GM18519 (cell line): ENCODE measurements at regions not wholly inside any gene's neighbourhood (a gene's known extent, or its start where the extent isn't known, plus 50 kb on each side); places are given as distances from the start of the nearest gene placed in this dataset.

Source experiments
- ATAC-seq: cut with Tn5 transposase; IDR thresholded peaks from one replicate; pipeline ENCODE4 v1.9.1; 2021; ENCODE audit warnings: mild to moderate bottlenecking, moderate library complexity; ENCODE audit not compliant: unreplicated experiment, low FRiP score

- ATAC-seq, result no peak
These were observed 358.8 kb upstream of the ARRDC3 start for GRCh38 chr5:91741764-91742505.

GRCh38 chr5:91730026-91730425 is 346.9 kb upstream of the ARRDC3 start:
- no peak for ATAC-seq

- no peak for ATAC-seq
These were observed 344.3 kb upstream of the ARRDC3 start for GRCh38 chr5:91727463-91727862.

GRCh38 chr5:91722736-91723467 is 339.8 kb upstream of the ARRDC3 start:
- ATAC-seq, result no peak

- no peak for ATAC-seq
These were observed 329.6 kb upstream of the ARRDC3 start for GRCh38 chr5:91712718-91713117.

GRCh38 chr5:91707521-91707841 is 324.4 kb upstream of the ARRDC3 start:
- no peak for ATAC-seq

GRCh38 chr5:91706785-91707520 is 323.8 kb upstream of the ARRDC3 start:
- no peak for ATAC-seq

GRCh38 chr5:91703128-91703527 is 320.0 kb upstream of the ARRDC3 start:
- ATAC-seq, result no peak

GRCh38 chr5:91699429-91699828 is 316.3 kb upstream of the ARRDC3 start:
- no peak for ATAC-seq

GRCh38 chr5:91691592-91691991 is 308.5 kb upstream of the ARRDC3 start:
- ATAC-seq, result no peak

GRCh38 chr5:91690921-91691320 is 307.8 kb upstream of the ARRDC3 start:
- no peak for ATAC-seq

GRCh38 chr5:91687430-91687829 is 304.3 kb upstream of the ARRDC3 start:
- ATAC-seq, result no peak

GRCh38 chr5:91684625-91685024 is 301.5 kb upstream of the ARRDC3 start:
- ATAC-seq, result no peak

- no peak for ATAC-seq
These were observed 287.4 kb upstream of the ARRDC3 start for GRCh38 chr5:91670563-91670962.

- ATAC-seq, result no peak
These were observed 287.0 kb upstream of the ARRDC3 start for GRCh38 chr5:91670122-91670521.

GRCh38 chr5:91668261-91668660 is 285.1 kb upstream of the ARRDC3 start:
- ATAC-seq, result no peak

- no peak for ATAC-seq
These were observed 269.6 kb upstream of the ARRDC3 start for GRCh38 chr5:91652678-91653077.

GRCh38 chr5:91651704-91652103 is 268.6 kb upstream of the ARRDC3 start:
- ATAC-seq, result no peak

GRCh38 chr5:91645347-91645746 is 262.2 kb upstream of the ARRDC3 start:
- ATAC-seq, result no peak

GRCh38 chr5:91643797-91644196 is 260.7 kb upstream of the ARRDC3 start:
- no peak for ATAC-seq

- ATAC-seq, result no peak
These were observed 259.5 kb upstream of the ARRDC3 start for GRCh38 chr5:91642581-91642980.
